ENCODE measurements at regions not wholly inside any gene's neighbourhood (a gene's known extent, or its start where the extent isn't known, plus 50 kb on each side); places are given as distances from the start of the nearest gene placed in this dataset.

GRCh38 chr18:45334191-45334590 is 281.1 kb upstream of the SLC14A2 start:
- TF ChIP-seq CTCF (IDR thresholded peaks at IDR 0.05), result no peak
- no peaks in the 10 kb centered on the region for H3K27me3 ChIP-seq
- H3K36me3 ChIP-seq, result no peaks in the 10 kb centered on the region
- no peaks in the 10 kb centered on the region for H3K9me3 ChIP-seq
- no peak overlapping the region for H3K4me3 ChIP-seq (ENCODE audit: low read depth in 1 of 2, low read length in 1 of 2)
- no peak overlapping the region for H3K27ac ChIP-seq
- H3K4me1 ChIP-seq (ENCODE audit: control insufficient read depth in 1 of 2, insufficient read depth in 1 of 2, low read depth in 1 of 2, low read length in 1 of 2), result peaks cover 10 to 12% of the 10 kb centered on the region in 2 experiments

GRCh38 chr18:45335282-45336043 is 279.8 kb upstream of the SLC14A2 start:
- Histone ChIP-seq H3K36me3 (no peaks in the 10 kb centered on the region), H3K4me3 (ENCODE audit: low read depth in 1 of 2, low read length in 1 of 2) (no peak overlapping the region), H3K27me3 (no peaks in the 10 kb centered on the region), H3K9me3 (no peaks in the 10 kb centered on the region), H3K27ac (no peak overlapping the region), H3K4me1 (ENCODE audit: control insufficient read depth in 1 of 2, insufficient read depth in 1 of 2, low read depth in 1 of 2, low read length in 1 of 2) (peaks cover 10 to 12% of the 10 kb centered on the region in 2 experiments)
- no peak for TF ChIP-seq CTCF (IDR thresholded peaks at IDR 0.05)

- TF ChIP-seq CTCF (IDR thresholded peaks at IDR 0.05), result no peak
- Histone ChIP-seq H3K4me1 (ENCODE audit: control insufficient read depth in 1 of 2, insufficient read depth in 1 of 2, low read depth in 1 of 2, low read length in 1 of 2) (peaks cover 10 to 12% of the 10 kb centered on the region in 2 experiments), H3K9me3 (no peaks in the 10 kb centered on the region), H3K27ac (no peak overlapping the region), H3K27me3 (no peaks in the 10 kb centered on the region), H3K36me3 (no peaks in the 10 kb centered on the region), H3K4me3 (ENCODE audit: low read depth in 1 of 2, low read length in 1 of 2) (no peak overlapping the region)
These were observed 278.8 kb upstream of the SLC14A2 start for GRCh38 chr18:45336448-45336847.

GRCh38 chr18:45337477-45337876 is 277.8 kb upstream of the SLC14A2 start:
- Histone ChIP-seq H3K27ac (no peak overlapping the region), H3K9me3 (no peaks in the 10 kb centered on the region), H3K4me3 (ENCODE audit: low read depth in 1 of 2, low read length in 1 of 2) (no peak overlapping the region), H3K27me3 (no peaks in the 10 kb centered on the region), H3K4me1 (ENCODE audit: control insufficient read depth in 1 of 2, insufficient read depth in 1 of 2, low read depth in 1 of 2, low read length in 1 of 2) (peaks cover 10 to 12% of the 10 kb centered on the region in 2 experiments), H3K36me3 (no peaks in the 10 kb centered on the region)
- no peak for TF ChIP-seq CTCF (IDR thresholded peaks at IDR 0.05)

- Histone ChIP-seq H3K4me1 (ENCODE audit: control insufficient read depth in 1 of 2, insufficient read depth in 1 of 2, low read depth in 1 of 2, low read length in 1 of 2) (no peaks in the 10 kb centered on the region), H3K4me3 (ENCODE audit: low read depth in 1 of 2, low read length in 1 of 2) (no peak overlapping the region), H3K36me3 (no peaks in the 10 kb centered on the region), H3K9me3 (no peaks in the 10 kb centered on the region), H3K27ac (no peak overlapping the region), H3K27me3 (no peaks in the 10 kb centered on the region)
- TF ChIP-seq CTCF (IDR thresholded peaks at IDR 0.05), result no peak
These were observed 275.3 kb upstream of the SLC14A2 start for GRCh38 chr18:45339810-45340550.

Data from neutrophil (primary cell).